Fibroblast of pulmonary artery (primary cell): ENCODE measurements at regions not wholly inside any gene's neighbourhood (a gene's known extent, or its start where the extent isn't known, plus 50 kb on each side); places are given as distances from the start of the nearest gene placed in this dataset.

Source experiments
- DNase-seq: peaks from one replicate; pipeline ENCODE4 v3.0.0-alpha.2; 2010; ENCODE audit warnings: low read depth
- H3K4me3 ChIP-seq: replicated peaks from 2 replicates; pipeline ENCODE4 v1.5.1; 2011; ENCODE audit warnings: low read depth, mild to moderate bottlenecking, control low read depth, low read length, moderate library complexity
- CTCF ChIP-seq: IDR thresholded peaks from 2 replicates; pipeline ENCODE4 v1.5.1; 2011; ENCODE audit warnings: mild to moderate bottlenecking, control low read depth, low read length, inconsistent platforms; ENCODE audit errors: missing control alignments

DNA sequence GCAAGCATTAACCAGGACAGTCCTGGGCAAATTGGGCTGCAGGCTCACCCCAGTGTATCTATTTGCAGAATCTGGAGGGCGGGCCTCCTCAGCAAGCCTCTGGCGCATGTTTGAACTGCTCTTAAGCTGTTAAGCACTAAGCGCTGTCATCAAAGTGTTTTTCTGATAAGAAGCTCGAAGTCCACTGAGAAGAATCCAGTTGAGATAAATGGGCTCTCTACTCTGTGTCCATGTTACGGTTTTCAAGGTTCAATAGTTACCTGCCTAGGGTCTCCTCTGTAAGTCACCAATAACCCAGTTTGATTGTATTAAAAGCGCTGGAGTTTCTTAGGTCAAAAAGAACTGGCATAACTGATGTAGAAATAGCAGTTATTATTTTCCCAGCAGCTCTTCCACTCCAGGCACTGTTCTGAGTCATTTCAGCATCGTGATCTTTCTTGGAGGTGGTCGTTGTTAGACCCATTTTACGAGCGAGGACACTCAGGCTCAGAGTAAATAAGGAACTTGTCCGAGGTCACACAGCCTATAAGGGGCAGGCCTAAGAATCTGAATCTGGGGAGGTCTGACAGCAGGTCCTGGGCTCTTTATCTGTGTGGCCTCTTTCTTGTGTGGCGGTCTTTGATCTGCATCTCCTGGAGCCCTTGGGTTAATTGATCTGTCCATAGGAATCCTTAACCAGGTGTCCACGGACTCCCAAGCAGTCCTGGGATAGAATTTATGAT lies 207.4 kb upstream of the ZNF217 start:
- TF ChIP-seq CTCF, result no peak
- no peak overlapping the region for H3K4me3 ChIP-seq
- no peak for DNase-seq

DNA sequence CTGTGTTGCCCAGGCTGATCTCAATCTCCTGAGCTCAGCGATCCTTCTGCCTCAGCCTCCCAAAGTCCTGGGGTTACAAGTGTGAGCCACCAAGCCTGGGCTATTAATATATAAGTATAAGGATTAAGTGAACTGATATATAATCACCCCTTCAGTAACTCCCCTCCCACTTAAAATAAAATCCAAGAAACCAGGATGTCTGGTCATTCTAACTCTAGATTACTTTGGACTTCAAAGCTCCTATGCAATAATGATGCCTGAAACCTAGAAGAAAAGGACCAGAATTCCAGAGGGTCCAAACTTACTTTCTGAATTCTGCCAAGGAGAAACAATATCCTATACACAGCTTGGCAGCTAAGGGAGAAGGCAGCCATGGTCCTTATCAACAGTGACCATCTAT lies 206.8 kb upstream of the ZNF217 start:
- DNase-seq, result no peak
- no peak for TF ChIP-seq CTCF
- no peak overlapping the region for H3K4me3 ChIP-seq

DNA sequence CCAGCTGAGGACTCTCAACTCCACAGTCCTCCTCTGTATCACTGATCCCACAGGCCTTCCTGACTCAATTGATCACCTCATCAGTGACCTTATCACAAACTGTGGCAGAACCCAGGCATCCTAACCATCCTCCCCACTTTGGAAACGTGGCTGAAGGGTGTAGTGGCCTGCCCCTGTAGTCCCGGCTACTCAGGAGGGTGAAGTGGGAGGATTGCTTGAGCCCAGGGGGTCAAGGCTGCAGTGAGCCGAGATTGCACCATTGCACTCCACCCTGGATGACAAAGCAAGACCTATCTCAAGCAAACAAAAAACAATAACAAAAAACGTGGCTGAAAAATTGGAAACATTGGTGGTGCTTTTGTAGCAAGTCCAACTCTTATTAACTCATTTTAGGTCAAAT lies 203.4 kb upstream of the ZNF217 start:
- TF ChIP-seq CTCF, result no peak
- H3K4me3 ChIP-seq, result no peak overlapping the region
- DNase-seq, result no peak

GRCh38 chr20:53795170-53795569 lies 201.5 kb upstream of the ZNF217 start:
- no peak overlapping the region for H3K4me3 ChIP-seq
- no peak for DNase-seq
- TF ChIP-seq CTCF, result no peak

DNA sequence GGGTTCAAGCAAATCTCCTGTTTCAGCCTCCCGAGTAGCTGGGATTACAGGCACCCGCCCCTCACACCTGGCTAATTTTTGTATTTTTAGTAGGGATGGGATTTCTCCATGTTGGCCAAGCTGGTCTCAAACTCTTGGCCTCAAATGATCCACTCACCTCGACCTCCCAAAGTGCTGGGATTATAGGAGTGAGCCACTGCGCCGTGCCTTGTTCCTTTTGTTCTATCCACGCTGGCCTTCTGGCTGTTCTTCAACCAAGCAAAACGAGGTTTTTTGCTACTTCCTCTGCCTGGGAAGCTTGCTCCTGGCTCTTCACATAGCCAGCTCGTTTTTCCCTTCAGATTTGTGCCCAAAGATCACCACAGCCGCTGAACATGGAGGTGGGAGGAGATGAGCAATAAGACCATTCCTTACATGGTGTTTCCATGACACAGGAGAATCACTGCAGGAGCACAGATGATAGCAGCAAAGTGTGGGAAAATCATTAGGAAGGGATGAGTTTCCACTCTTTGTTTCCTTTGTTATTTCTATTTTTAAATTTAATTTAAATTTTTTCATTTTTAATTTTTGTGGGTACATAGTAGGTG lies 201.0 kb upstream of the ZNF217 start:
- TF ChIP-seq CTCF, result no peak
- no peak for DNase-seq
- no peak overlapping the region for H3K4me3 ChIP-seq

DNA sequence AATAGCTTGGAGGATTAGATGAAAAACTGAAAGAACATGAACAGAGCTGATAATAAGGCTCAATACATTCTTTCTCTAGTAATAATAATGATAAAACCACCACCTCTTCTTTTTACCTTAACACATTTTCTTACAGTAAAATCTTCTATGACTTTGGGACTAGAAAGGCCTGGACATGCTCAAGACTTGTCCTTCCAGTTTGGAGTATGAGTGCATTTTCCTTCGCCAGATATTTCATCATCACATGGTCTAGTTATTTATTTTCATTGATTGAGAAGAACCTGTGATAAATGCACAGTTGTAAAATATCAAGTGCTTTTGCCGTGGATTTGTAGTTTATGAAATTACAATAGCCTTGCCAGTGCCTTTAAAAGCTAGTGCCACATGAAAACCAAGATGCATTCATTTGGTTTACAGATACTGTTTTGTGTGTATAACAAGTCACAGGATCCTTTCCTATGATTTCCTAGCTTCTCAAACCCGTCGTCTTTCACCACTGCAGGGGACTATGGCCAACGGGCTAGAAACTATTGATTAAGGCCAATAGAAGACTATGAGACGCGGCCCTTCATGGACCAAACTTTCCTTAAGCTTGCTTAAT lies 200.2 kb upstream of the ZNF217 start:
- H3K4me3 ChIP-seq, result no peak overlapping the region
- DNase-seq, result no peak
- TF ChIP-seq CTCF, result no peak
